Stimulated activated CD8-positive, alpha-beta memory T cell treated with anti-CD3 and anti-CD28 coated beads, Interleukin-15, amount 100 ng/mL, for 4 hours (primary cell): ENCODE measurements at regions not wholly inside any gene's neighbourhood (a gene's known extent, or its start where the extent isn't known, plus 50 kb on each side); places are given as distances from the start of the nearest gene placed in this dataset.
"Not testable (repeated sequence)": the region's sequence is repeated elsewhere in the genome, so short reads cannot be mapped to it uniquely, and the experiment has no call there.

ENCODE experiments used
- DNase-seq, 2 donors: peaks; one replicate each; pipeline ENCODE4 v3.0.0-alpha.2; 2020; ENCODE audit warnings: low read depth in 2 of 2

GRCh38 chr13:58889474-58889873 lies 1257.9 kb downstream of the PCDH17 start:
- DNase-seq = no peak

- DNase-seq = no peak
Observed at GRCh38 chr13:58893396-58893795, 1261.9 kb downstream of the PCDH17 start.

- DNase-seq = no peak
Observed at GRCh38 chr13:58906329-58907007, 1257.3 kb downstream of the DIAPH3 start.

GRCh38 chr13:58907347-58907746 lies 1256.4 kb downstream of the DIAPH3 start:
- DNase-seq = no peak

- DNase-seq = no peak
Observed at GRCh38 chr13:58908019-58908679, 1255.6 kb downstream of the DIAPH3 start.

- no peak for DNase-seq
Observed at GRCh38 chr13:58919551-58919950, 1244.2 kb downstream of the DIAPH3 start.

GRCh38 chr13:58921129-58921528 lies 1242.6 kb downstream of the DIAPH3 start:
- no peak for DNase-seq

- no peak for DNase-seq
Observed at GRCh38 chr13:58926858-58927257, 1236.9 kb downstream of the DIAPH3 start.

GRCh38 chr13:58933475-58933874 lies 1230.3 kb downstream of the DIAPH3 start:
- no peak for DNase-seq

- DNase-seq = no peak
Observed at GRCh38 chr13:58935689-58936088, 1228.0 kb downstream of the DIAPH3 start.

GRCh38 chr13:58946274-58946673 lies 1217.5 kb downstream of the DIAPH3 start:
- no peak for DNase-seq

GRCh38 chr13:58949646-58950045 lies 1214.1 kb downstream of the DIAPH3 start:
- no peak for DNase-seq

GRCh38 chr13:58950911-58951310 lies 1212.8 kb downstream of the DIAPH3 start:
- DNase-seq = no peak

GRCh38 chr13:58953638-58954037 lies 1210.1 kb downstream of the DIAPH3 start:
- DNase-seq = no peak

GRCh38 chr13:58955546-58956385 lies 1208.0 kb downstream of the DIAPH3 start:
- DNase-seq = no peak

- not testable (repeated sequence) for DNase-seq
Observed at GRCh38 chr13:58958097-58958496, 1205.6 kb downstream of the DIAPH3 start.

GRCh38 chr13:58960888-58961287 lies 1202.8 kb downstream of the DIAPH3 start:
- no peak for DNase-seq

GRCh38 chr13:58963321-58963720 lies 1200.4 kb downstream of the DIAPH3 start:
- no peak for DNase-seq

- no peak for DNase-seq
Observed at GRCh38 chr13:58964048-58964447, 1199.7 kb downstream of the DIAPH3 start.

- no peak for DNase-seq
Observed at GRCh38 chr13:58977085-58977484, 1186.6 kb downstream of the DIAPH3 start.

GRCh38 chr13:58978331-58978730 lies 1185.4 kb downstream of the DIAPH3 start:
- DNase-seq = no peak

GRCh38 chr13:58979851-58980250 lies 1183.9 kb downstream of the DIAPH3 start:
- DNase-seq = no peak

- no peak for DNase-seq
Observed at GRCh38 chr13:58985845-58986244, 1177.9 kb downstream of the DIAPH3 start.
